Keratinocyte (primary cell): ENCODE measurements at regions not wholly inside any gene's neighbourhood (a gene's known extent, or its start where the extent isn't known, plus 50 kb on each side); places are given as distances from the start of the nearest gene placed in this dataset.
"Not testable (repeated sequence)": the region's sequence is repeated elsewhere in the genome, so short reads cannot be mapped to it uniquely, and the experiment has no call there.

Experiments
- DNase-seq: peaks from one replicate; pipeline ENCODE4 v3.0.0-alpha.2; 2011; ENCODE audit warnings: low read depth, missing footprints, low spot score
- FAIRE-seq: peaks from 2 replicates; lab custom pipeline; 2011; peaks lifted over from hg19 to GRCh38; lab: Jason Lieb, UNC
- H2AFZ ChIP-seq: 2 replicates; pipeline ENCODE4 v1.6.0; 2012; ENCODE audit warnings: low read length, control low read depth, inconsistent platforms; ENCODE audit not compliant: control insufficient read depth
- H3K27ac ChIP-seq: 2 replicates; pipeline ENCODE4 v1.5.1; 2011; ENCODE audit warnings: low read length; ENCODE audit not compliant: control insufficient read depth, insufficient read depth
- H3K27me3 ChIP-seq: 3 replicates; pipeline ENCODE4 v1.6.0; 2011; ENCODE audit warnings: low read length; ENCODE audit not compliant: control insufficient read depth, insufficient read depth; ENCODE audit errors: extremely low read depth
- H3K36me3 ChIP-seq, 2 experiments: 2 replicates in 1 of 2; 3 replicates in 1 of 2; pipeline ENCODE4 v1.5.1; 2011; ENCODE audit warnings: low read length in 2 of 2, mild to moderate bottlenecking in 1 of 2; ENCODE audit not compliant: control insufficient read depth in 2 of 2, insufficient read depth in 2 of 2; ENCODE audit errors: extremely low read depth in 1 of 2
- H3K4me1 ChIP-seq: 3 replicates; pipeline ENCODE4 v1.5.1; 2011; ENCODE audit warnings: low read length; ENCODE audit not compliant: control insufficient read depth, insufficient read depth; ENCODE audit errors: extremely low read depth
- H3K4me2 ChIP-seq: 3 replicates; pipeline ENCODE4 v1.6.0; 2011; ENCODE audit warnings: low read depth, low read length; ENCODE audit not compliant: control insufficient read depth, insufficient read depth; ENCODE audit errors: extremely low read depth
- H3K4me3 ChIP-seq, 3 experiments: fragments of 200-600 bp in 1 of 3; sonication (generic) in 1 of 3; 2 replicates in 2 of 3; 3 replicates in 1 of 3; pipeline ENCODE4 v1.5.1; 2011 to 2016; ENCODE audit warnings: low read length in 3 of 3, mild to moderate bottlenecking in 3 of 3, control low read depth in 2 of 3, inconsistent platforms in 1 of 3, low read depth in 1 of 3, mixed read lengths in 1 of 3, mixed run types in 1 of 3, moderate library complexity in 1 of 3; ENCODE audit not compliant: control insufficient read depth in 2 of 3, insufficient read depth in 2 of 3; ENCODE audit errors: extremely low read depth in 1 of 3
- H3K79me2 ChIP-seq: 2 replicates; pipeline ENCODE4 v1.6.0; 2012; ENCODE audit warnings: low read length; ENCODE audit not compliant: control insufficient read depth, insufficient read depth
- H3K9ac ChIP-seq: 3 replicates; pipeline ENCODE4 v1.6.0; 2011; ENCODE audit warnings: low read length; ENCODE audit not compliant: control insufficient read depth, insufficient read depth; ENCODE audit errors: extremely low read depth
- H3K9me1 ChIP-seq: 3 replicates; pipeline ENCODE4 v1.6.0; 2011; ENCODE audit warnings: low read length; ENCODE audit not compliant: control insufficient read depth, insufficient read depth; ENCODE audit errors: extremely low read depth
- H3K9me3 ChIP-seq: 2 replicates; pipeline ENCODE4 v1.5.1; 2012; ENCODE audit warnings: low read depth, low read length; ENCODE audit not compliant: control insufficient read depth
- H4K20me1 ChIP-seq: 3 replicates; pipeline ENCODE4 v1.6.0; 2011; ENCODE audit warnings: low read length; ENCODE audit not compliant: control insufficient read depth, insufficient read depth; ENCODE audit errors: extremely low read depth
- CTCF ChIP-seq, 3 experiments: IDR thresholded peaks in 1 of 3; conservative IDR thresholded peaks in 1 of 3; optimal IDR thresholded peaks in 1 of 3; 2 replicates in 2 of 3; 3 replicates in 1 of 3; pipeline versions ENCODE3 to v1.5.1; 2011; ENCODE audit warnings: low read length in 3 of 3, mild to moderate bottlenecking in 3 of 3, moderate library complexity in 2 of 3, control low read depth in 1 of 3, inconsistent platforms in 1 of 3; ENCODE audit not compliant: insufficient read depth in 2 of 3; ENCODE audit errors: extremely low read depth in 1 of 3
- EZH2 ChIP-seq: IDR thresholded peaks from one replicate; pipeline ENCODE4 v1.6.1; 2012; ENCODE audit warnings: inconsistent platforms, mild to moderate bottlenecking, low read length, moderate library complexity
- dilution Hi-C: fragments of 300-500 bp; cut with MboI; formaldehyde crosslinking; loops from one replicate; pipeline ENCODE4 v1.7.0; 2020; ENCODE audit warnings: low sequenced_read_pairs; ENCODE audit not compliant: extremely low pct_ligation_motif_present

- H3K27me3 ChIP-seq = no peaks in the 10 kb centered on the region
- no peak overlapping the region for H2AFZ ChIP-seq
- no peaks in the 10 kb centered on the region for H3K79me2 ChIP-seq
- no peak overlapping the region for H3K27ac ChIP-seq
- no peaks in the 10 kb centered on the region for H3K9me1 ChIP-seq
- FAIRE-seq = no peak
- no peak overlapping the region for H3K4me3 ChIP-seq
- H3K4me1 ChIP-seq = no peaks in the 10 kb centered on the region
- H3K4me2 ChIP-seq = no peak overlapping the region
- no peaks in the 10 kb centered on the region for H3K9me3 ChIP-seq
- H3K9ac ChIP-seq = no peak overlapping the region
- dilution Hi-C loops = no loop called here
- no peaks in the 10 kb centered on the region for H4K20me1 ChIP-seq
- TF ChIP-seq EZH2 (no peak), CTCF (optimal IDR thresholded peaks at IDR 0.05 in 1 of 3, IDR thresholded peaks at IDR 0.05 in 1 of 3, conservative IDR thresholded peaks at IDR 0.05 in 1 of 3; ENCODE audit: extremely low read depth in 1 of 3, insufficient read depth in 2 of 3, low read length in 3 of 3) (no peak)
- DNase-seq = no peak
- H3K36me3 ChIP-seq = no peaks in the 10 kb centered on the region
These were observed 846.7 kb upstream of the COBL start for GRCh38 chr7:52163311-52163710.

GRCh38 chr7:52161483-52161882 lies 844.9 kb upstream of the COBL start:
- H2AFZ ChIP-seq = no peak overlapping the region
- no peak for DNase-seq
- H3K9me1 ChIP-seq = no peaks in the 10 kb centered on the region
- H3K9ac ChIP-seq = no peak overlapping the region
- no peak overlapping the region for H3K4me2 ChIP-seq
- no peaks in the 10 kb centered on the region for H3K9me3 ChIP-seq
- TF ChIP-seq EZH2 = no peak
- no peak for TF ChIP-seq CTCF (optimal IDR thresholded peaks at IDR 0.05 in 1 of 3, IDR thresholded peaks at IDR 0.05 in 1 of 3, conservative IDR thresholded peaks at IDR 0.05 in 1 of 3; ENCODE audit: extremely low read depth in 1 of 3, insufficient read depth in 2 of 3, low read length in 3 of 3)
- FAIRE-seq = no peak
- H3K36me3 ChIP-seq = no peaks in the 10 kb centered on the region
- dilution Hi-C loops = no loop called here
- H3K79me2 ChIP-seq = no peaks in the 10 kb centered on the region
- H3K27me3 ChIP-seq = no peaks in the 10 kb centered on the region
- H4K20me1 ChIP-seq = no peaks in the 10 kb centered on the region
- no peaks in the 10 kb centered on the region for H3K4me1 ChIP-seq
- H3K27ac ChIP-seq = no peak overlapping the region
- H3K4me3 ChIP-seq = no peak overlapping the region

- FAIRE-seq, dilution Hi-C loops: not testable (repeated sequence)
These were observed 842.8 kb upstream of the COBL start for GRCh38 chr7:52159421-52159820.

More at GRCh38 chr7:52159421-52159820, 842.8 kb upstream of the COBL start:
- H4K20me1 ChIP-seq, H3K4me2 ChIP-seq, H3K9ac ChIP-seq, H3K9me3 ChIP-seq, H3K4me3 ChIP-seq, H2AFZ ChIP-seq, DNase-seq, H3K9me1 ChIP-seq, H3K27ac ChIP-seq, H3K36me3 ChIP-seq, H3K79me2 ChIP-seq, H3K4me1 ChIP-seq, H3K27me3 ChIP-seq: not testable (repeated sequence)
